Tibial nerve (tissue), 4 donors: ENCODE measurements at regions not wholly inside any gene's neighbourhood (a gene's known extent, or its start where the extent isn't known, plus 50 kb on each side); places are given as distances from the start of the nearest gene placed in this dataset.

Experiments
- DNase-seq, 2 donors: peaks; one replicate each; pipeline ENCODE4 v3.0.0-alpha.2; 2019; ENCODE audit warnings: low spot score in 2 of 2
- H3K27ac ChIP-seq, 4 donors: fragments of 200-600 bp; sonication (generic) in 3 of 4; one replicate each; pipeline ENCODE4 v1.5.1; 2017 to 2019; ENCODE audit warnings: mild to moderate bottlenecking in 1 of 4
- H3K27me3 ChIP-seq, 2 donors: fragments of 200-600 bp; sonication (generic) in 1 of 2; one replicate each; pipeline versions ENCODE4 v1.5.1 to v1.6.0; 2017 to 2019
- H3K36me3 ChIP-seq, 3 donors: fragments of 200-600 bp; sonication (generic); one replicate each; pipeline ENCODE4 v1.5.1; 2018 to 2019
- H3K4me1 ChIP-seq, 4 donors: fragments of 200-600 bp; sonication (generic) in 3 of 4; one replicate each; pipeline ENCODE4 v1.5.1; 2017 to 2019
- H3K4me3 ChIP-seq, 4 donors: fragments of 200-600 bp; sonication (generic) in 3 of 4; one replicate each; pipeline ENCODE4 v1.5.1; 2017 to 2019; ENCODE audit warnings: mild to moderate bottlenecking in 1 of 4, moderate library complexity in 1 of 4
- H3K9me3 ChIP-seq, 4 donors: fragments of 200-600 bp; sonication (generic) in 3 of 4; one replicate each; pipeline ENCODE4 v1.5.1; 2017 to 2019
- EP300 ChIP-seq, 2 donors: sonication (generic); formaldehyde crosslinking; IDR thresholded peaks; one replicate each; pipeline ENCODE4 v1.6.1; 2017; ENCODE audit warnings: antibody characterized with exemption in 2 of 2, mild to moderate bottlenecking in 1 of 2
- POLR2A ChIP-seq, 2 donors: fragments of 450-650 bp; IDR thresholded peaks; one replicate each; pipeline ENCODE4 v1.6.1; 2017; ENCODE audit warnings: antibody characterized with exemption in 2 of 2, mild to moderate bottlenecking in 2 of 2, moderate library complexity in 2 of 2
- WGBS, 2 donors: methylation state at CpG; one replicate each; pipeline ENCODE4 v1.1.5; 2018; 5-methylcytosine and 5-hydroxymethylcytosine counted together
- TF ChIP-seq, protein P1 (sequence below), 5 experiments: fragments of 200-600 bp in 3 of 5; fragments of 450-650 bp in 2 of 5; sonication (generic) in 3 of 5; IDR thresholded peaks; one replicate each; pipeline ENCODE4 v1.5.1; 2016 to 2019; ENCODE audit warnings: antibody characterized with exemption in 5 of 5, mild to moderate bottlenecking in 3 of 5, moderate library complexity in 2 of 5

DNA sequence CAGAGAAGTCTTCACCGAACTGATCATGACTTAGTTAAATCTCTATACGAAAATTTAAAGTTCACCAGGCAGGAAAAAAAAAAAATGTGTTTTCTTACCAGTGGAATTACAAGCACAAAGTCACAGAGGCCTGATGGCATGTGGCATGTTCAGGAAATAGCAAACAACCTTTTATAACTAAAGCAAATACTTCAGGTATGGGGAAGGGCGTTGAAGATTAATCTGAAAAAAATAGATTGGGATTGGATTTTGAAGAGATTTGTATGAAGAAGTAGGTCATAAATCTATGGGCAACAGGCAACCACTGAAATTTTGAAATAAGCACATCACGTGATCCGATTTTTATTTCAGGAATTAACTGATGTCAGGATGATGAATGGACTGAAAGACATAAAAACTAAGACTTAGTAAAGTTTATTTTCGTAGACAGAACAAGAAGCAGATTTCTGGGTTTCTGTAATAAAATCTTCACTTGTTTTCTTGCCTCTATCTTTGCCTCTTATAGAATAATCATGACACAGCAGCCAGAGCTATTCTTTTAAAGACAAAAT lies 295.9 kb upstream of the ADGRL4 start:
- Histone ChIP-seq H3K36me3 (no peaks in the 10 kb centered on the region), H3K27me3 (no peaks in the 10 kb centered on the region), H3K27ac (no peak overlapping the region), H3K4me3 (no peak overlapping the region), H3K4me1 (no peaks in the 10 kb centered on the region), H3K9me3 (no peaks in the 10 kb centered on the region)
- 64 to 70% methylated on average over 6 of the region's 6 CpGs for WGBS, 2 donors
- DNase-seq, result no peak
- no peak for TF ChIP-seq EP300 (IDR thresholded peaks at IDR 0.05)
- TF ChIP-seq POLR2A (IDR thresholded peaks at IDR 0.05), result no peak
- TF ChIP-seq, protein P1, sequence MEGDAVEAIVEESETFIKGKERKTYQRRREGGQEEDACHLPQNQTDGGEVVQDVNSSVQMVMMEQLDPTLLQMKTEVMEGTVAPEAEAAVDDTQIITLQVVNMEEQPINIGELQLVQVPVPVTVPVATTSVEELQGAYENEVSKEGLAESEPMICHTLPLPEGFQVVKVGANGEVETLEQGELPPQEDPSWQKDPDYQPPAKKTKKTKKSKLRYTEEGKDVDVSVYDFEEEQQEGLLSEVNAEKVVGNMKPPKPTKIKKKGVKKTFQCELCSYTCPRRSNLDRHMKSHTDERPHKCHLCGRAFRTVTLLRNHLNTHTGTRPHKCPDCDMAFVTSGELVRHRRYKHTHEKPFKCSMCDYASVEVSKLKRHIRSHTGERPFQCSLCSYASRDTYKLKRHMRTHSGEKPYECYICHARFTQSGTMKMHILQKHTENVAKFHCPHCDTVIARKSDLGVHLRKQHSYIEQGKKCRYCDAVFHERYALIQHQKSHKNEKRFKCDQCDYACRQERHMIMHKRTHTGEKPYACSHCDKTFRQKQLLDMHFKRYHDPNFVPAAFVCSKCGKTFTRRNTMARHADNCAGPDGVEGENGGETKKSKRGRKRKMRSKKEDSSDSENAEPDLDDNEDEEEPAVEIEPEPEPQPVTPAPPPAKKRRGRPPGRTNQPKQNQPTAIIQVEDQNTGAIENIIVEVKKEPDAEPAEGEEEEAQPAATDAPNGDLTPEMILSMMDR (IDR thresholded peaks at IDR 0.05), result no peak

DNA sequence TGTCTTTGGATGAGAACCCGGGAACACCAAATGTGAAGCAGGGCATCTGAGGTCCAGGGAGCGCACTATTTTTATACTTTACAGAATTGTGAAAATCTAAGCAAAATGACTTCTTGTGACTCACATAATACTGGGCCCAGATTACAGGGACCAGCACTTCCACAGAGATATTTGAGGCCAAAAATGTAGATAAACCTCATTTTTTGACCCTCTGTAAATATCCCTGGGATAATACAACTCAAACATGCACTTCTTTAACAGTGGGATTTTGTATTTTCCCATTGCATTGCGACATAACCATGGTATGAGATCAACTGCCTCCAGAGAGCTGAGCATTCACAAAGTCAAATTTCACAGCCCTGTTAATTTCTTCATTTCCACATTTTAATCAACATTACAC lies 289.4 kb upstream of the ADGRL4 start:
- H3K9me3 ChIP-seq, result no peaks in the 10 kb centered on the region
- H3K36me3 ChIP-seq, result no peaks in the 10 kb centered on the region
- DNase-seq, result peak in 1 of 2 donors; percentile 6
- no peak overlapping the region for H3K27ac ChIP-seq
- no peaks in the 10 kb centered on the region for H3K27me3 ChIP-seq
- WGBS, 2 donors, result 45 to 51% methylated on average over 3 of the region's 3 CpGs
- TF ChIP-seq, protein P1 (IDR thresholded peaks at IDR 0.05), result no peak
- peaks cover 0 to 9% (median 0%) of the 10 kb centered on the region in 4 donors for H3K4me1 ChIP-seq
- no peak overlapping the region for H3K4me3 ChIP-seq

DNA sequence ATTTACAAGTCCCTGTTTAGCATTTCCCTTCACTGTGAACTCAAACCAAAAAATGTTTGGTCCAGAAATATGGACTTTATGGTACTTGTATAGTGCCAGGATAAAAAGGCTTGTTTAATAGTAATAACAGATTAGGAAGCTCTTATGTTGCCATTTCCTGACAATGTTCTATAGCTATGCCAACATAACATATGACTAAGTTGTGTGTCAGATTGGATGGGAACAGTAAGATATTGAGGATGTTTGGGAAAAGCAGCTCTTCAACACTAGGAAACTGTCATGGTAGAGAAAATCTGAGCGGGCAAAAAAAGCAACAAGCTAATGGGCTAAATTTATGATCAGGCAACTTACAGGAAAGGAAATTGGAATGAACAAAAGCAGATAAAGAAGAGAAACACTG lies 287.1 kb upstream of the ADGRL4 start:
- H3K4me1 ChIP-seq, result peaks cover 0 to 9% (median 0%) of the 10 kb centered on the region in 4 donors
- no peak overlapping the region for H3K4me3 ChIP-seq
- no peak for DNase-seq
- no peaks in the 10 kb centered on the region for H3K27me3 ChIP-seq
- no peaks in the 10 kb centered on the region for H3K36me3 ChIP-seq
- no peaks in the 10 kb centered on the region for H3K9me3 ChIP-seq
- H3K27ac ChIP-seq, result no peak overlapping the region
- TF ChIP-seq EP300 (IDR thresholded peaks at IDR 0.05), result no peak
- TF ChIP-seq POLR2A (IDR thresholded peaks at IDR 0.05), result no peak
- TF ChIP-seq, protein P1 (IDR thresholded peaks at IDR 0.05), result no peak
- 61 to 64% methylated on average over 1 of the region's 1 CpG for WGBS, 2 donors

DNA sequence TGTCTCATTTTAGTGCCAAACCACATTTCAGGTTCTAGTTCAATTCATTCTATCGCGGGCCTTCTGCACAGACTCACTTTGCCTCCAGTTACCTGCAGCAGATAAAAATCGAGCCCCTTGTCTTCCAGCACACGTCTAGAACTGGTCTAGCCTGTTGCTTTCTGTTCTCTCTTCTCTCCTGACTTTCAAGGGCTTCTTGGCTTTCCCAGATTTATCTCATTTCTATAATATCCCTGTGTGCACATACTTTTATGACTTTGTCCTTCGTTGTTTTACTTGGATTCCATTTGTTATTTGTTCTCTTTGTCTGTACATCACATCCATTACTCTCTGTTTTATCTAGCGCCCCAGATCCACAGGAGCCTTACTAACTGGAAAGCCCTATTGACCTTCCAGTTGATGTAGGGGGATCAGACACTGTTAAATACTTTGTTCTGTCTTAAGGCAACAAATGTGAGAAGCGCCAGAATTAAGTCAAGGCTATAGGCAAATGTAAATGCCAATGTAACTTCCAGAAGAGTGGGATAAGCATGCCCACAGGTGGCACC lies 284.5 kb upstream of the ADGRL4 start:
- H3K27me3 ChIP-seq, result no peaks in the 10 kb centered on the region
- TF ChIP-seq, protein P1 (IDR thresholded peaks at IDR 0.05), result no peak
- TF ChIP-seq EP300 (IDR thresholded peaks at IDR 0.05), result no peak
- TF ChIP-seq POLR2A (IDR thresholded peaks at IDR 0.05), result no peak
- peaks cover 0 to 5% (median 0%) of the 10 kb centered on the region in 4 donors for H3K4me1 ChIP-seq
- H3K9me3 ChIP-seq, result no peaks in the 10 kb centered on the region
- no peak for DNase-seq
- H3K36me3 ChIP-seq, result no peaks in the 10 kb centered on the region
- WGBS, 2 donors, result 71 to 87% methylated on average over 7 of the region's 7 CpGs
- H3K4me3 ChIP-seq, result no peak overlapping the region
- no peak overlapping the region for H3K27ac ChIP-seq

DNA sequence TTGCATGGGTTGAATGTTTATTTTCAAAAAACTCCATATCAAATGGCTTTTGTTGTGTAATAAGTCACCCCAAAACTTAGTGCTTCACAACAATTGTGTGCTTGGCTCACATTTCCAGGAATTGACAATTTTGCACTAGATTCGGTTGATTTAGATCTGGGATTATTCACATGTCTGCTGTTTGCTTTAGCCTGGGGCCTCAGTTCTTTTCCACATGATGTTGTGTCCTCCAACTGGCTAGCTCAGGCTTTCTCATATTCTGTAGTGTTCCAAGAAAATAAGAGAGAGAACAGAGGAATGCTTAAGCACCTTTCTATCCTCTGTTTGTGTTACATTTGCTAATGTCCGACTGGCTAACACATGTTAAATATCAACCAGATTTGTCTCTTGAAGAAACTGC lies 281.5 kb upstream of the ADGRL4 start:
- no peaks in the 10 kb centered on the region for H3K27me3 ChIP-seq

More for the DNA sequence above, 281.5 kb upstream of the ADGRL4 start:
- no peaks in the 10 kb centered on the region for H3K9me3 ChIP-seq
- DNase-seq, result no peak
- WGBS, 2 donors, result 80 to 86% methylated on average over 2 of the region's 2 CpGs
- no peak overlapping the region for H3K4me3 ChIP-seq
- no peak overlapping the region for H3K27ac ChIP-seq
- H3K36me3 ChIP-seq, result no peaks in the 10 kb centered on the region
- no peaks in the 10 kb centered on the region for H3K4me1 ChIP-seq
- TF ChIP-seq EP300 (IDR thresholded peaks at IDR 0.05) (no peak), POLR2A (IDR thresholded peaks at IDR 0.05) (no peak)
- TF ChIP-seq, protein P1 (IDR thresholded peaks at IDR 0.05), result no peak
